PC-3 (cell line): ENCODE measurements at regions not wholly inside any gene's neighbourhood (a gene's known extent, or its start where the extent isn't known, plus 50 kb on each side); places are given as distances from the start of the nearest gene placed in this dataset.

Experiments used
- ATAC-seq: fragments of 200-7000 bp; cut with Tn5 transposase; 2 replicates; pipeline ENCODE4 v1.9.1; 2020; ENCODE audit warnings: mild to moderate bottlenecking, moderate library complexity
- BruUV-seq: library from RNA; stranded (reverse); fragments of 400-500 nt; replicated peaks from 2 replicates; lab custom pipeline; 2021; lab: Mats Ljungman, UMichigan
- CTCF ChIA-PET: fragments of 300-600 bp; sonication (Branson Sonifier 250); formaldehyde crosslinking; loops from one replicate; lab custom pipeline; 2022; ENCODE audit warnings: antibody characterized with exemption; lab: Charles Lee
- POLR2A ChIA-PET: fragments of 300-600 bp; sonication (Branson Sonifier 250); formaldehyde crosslinking; loops from one replicate; lab custom pipeline; 2022; ENCODE audit warnings: antibody characterized with exemption; ENCODE audit not compliant: unreplicated experiment; lab: Charles Lee
- DNase-seq: peaks from one replicate; pipeline ENCODE4 v3.0.0-alpha.2; 2015
- H2AFZ ChIP-seq: fragments of 300-600 bp; sonication (generic); 2 replicates; pipeline ENCODE4 v1.6.0; 2016; ENCODE audit warnings: antibody characterized with exemption, low read length
- H3F3A ChIP-seq: fragments of 300-600 bp; sonication (generic); one replicate; pipeline ENCODE4 v1.6.0; 2017; ENCODE audit warnings: antibody characterized with exemption, low read length, control low read depth, mild to moderate bottlenecking; ENCODE audit not compliant: unreplicated experiment
- H3K27ac ChIP-seq: fragments of 300-600 bp; sonication (generic); 2 replicates; pipeline ENCODE4 v1.5.1; 2016; ENCODE audit warnings: mild to moderate bottlenecking, low read length
- H3K27me3 ChIP-seq: fragments of 300-600 bp; sonication (generic); 2 replicates; pipeline ENCODE4 v1.6.1; 2016; ENCODE audit warnings: low read length, mixed read lengths
- H3K36me3 ChIP-seq: fragments of 300-600 bp; sonication (generic); 2 replicates; pipeline ENCODE4 v1.6.1; 2016; ENCODE audit warnings: low read depth, mixed run types, low read length, mixed read lengths
- H3K4me1 ChIP-seq: fragments of 300-600 bp; sonication (generic); 2 replicates; pipeline ENCODE4 v1.5.1; 2016; ENCODE audit warnings: low read length; ENCODE audit not compliant: insufficient read depth
- H3K4me2 ChIP-seq: fragments of 300-600 bp; sonication (generic); 2 replicates; pipeline ENCODE4 v1.6.0; 2016; ENCODE audit warnings: low read length
- H3K4me3 ChIP-seq: fragments of 300-600 bp; sonication (generic); 2 replicates; pipeline ENCODE4 v1.5.1; 2016; ENCODE audit warnings: mild to moderate bottlenecking, low read length, mixed read lengths
- H3K79me2 ChIP-seq: fragments of 300-600 bp; sonication (generic); 2 replicates; pipeline ENCODE4 v1.6.1; 2017; ENCODE audit warnings: low read length, mixed read lengths
- H3K9ac ChIP-seq: fragments of 300-600 bp; sonication (generic); 2 replicates; pipeline ENCODE4 v1.6.0; 2016; ENCODE audit warnings: mild to moderate bottlenecking, low read length
- H3K9me2 ChIP-seq: fragments of 300-600 bp; sonication (generic); replicated peaks from 2 replicates; pipeline ENCODE4 v1.6.1; 2016; ENCODE audit warnings: mixed run types, low read length, mixed read lengths
- H3K9me3 ChIP-seq: fragments of 300-600 bp; sonication (generic); 2 replicates; pipeline ENCODE4 v1.6.1; 2016; ENCODE audit warnings: low read length, mixed read lengths
- H4K20me1 ChIP-seq: fragments of 300-600 bp; sonication (generic); 2 replicates; pipeline ENCODE4 v1.6.1; 2016; ENCODE audit warnings: low read length, mixed read lengths
- CTCF ChIP-seq: fragments of 300-600 bp; sonication (generic); conservative IDR thresholded peaks from 2 replicates; pipeline ENCODE4 v1.5.1; 2017; ENCODE audit warnings: antibody characterized with exemption, low read depth, mild to moderate bottlenecking, low read length
- EZH2 ChIP-seq: fragments of 300-600 bp; sonication (generic); IDR thresholded peaks from one replicate; pipeline ENCODE4 v1.6.1; 2017; ENCODE audit warnings: antibody characterized with exemption, mild to moderate bottlenecking, low read length; ENCODE audit not compliant: unreplicated experiment
- EZH2phosphoT487 ChIP-seq: fragments of 300-600 bp; sonication (generic); IDR thresholded peaks from 2 replicates; pipeline ENCODE4 v1.6.1; 2018; ENCODE audit warnings: mild to moderate bottlenecking, antibody characterized with exemption, low read length, borderline replicate concordance
- intact Hi-C: fragments of 100-400 bp; cut with micrococcal nuclease; formaldehyde crosslinking; loops from 2 replicates; pipeline ENCODE4 v1.9.0; 2023

- H3K9ac ChIP-seq: no peak overlapping the region
- no peak overlapping the region for H3K4me3 ChIP-seq
- ATAC-seq: no peak
- no peaks in the 10 kb centered on the region for H3K9me2 ChIP-seq
- H2AFZ ChIP-seq: no peak overlapping the region
- CTCF ChIA-PET: no interaction called here
- no peak overlapping the region for H3K27ac ChIP-seq
- TF ChIP-seq CTCF (no peak), EZH2 (no peak), EZH2phosphoT487 (no peak)
- no peaks in the 10 kb centered on the region for H3K4me1 ChIP-seq
- BruUV-seq: no TSS peak
- no peak for DNase-seq
- peaks cover 91% of the 10 kb centered on the region for H3K27me3 ChIP-seq
- H3K79me2 ChIP-seq: no peaks in the 10 kb centered on the region
- no peak overlapping the region for H3K4me2 ChIP-seq
- intact Hi-C loops: no loop called here
- H3K9me3 ChIP-seq: no peaks in the 10 kb centered on the region
- H3F3A ChIP-seq: no peaks in the 10 kb centered on the region
- no peaks in the 10 kb centered on the region for H4K20me1 ChIP-seq
- H3K36me3 ChIP-seq: no peaks in the 10 kb centered on the region
- POLR2A ChIA-PET: no interaction called here
Measured at GRCh38 chr1:83764209-83764608, 234.7 kb downstream of the TTLL7 start.

GRCh38 chr1:83763361-83764095 lies 235.4 kb downstream of the TTLL7 start:
- POLR2A ChIA-PET: no interaction called here
- Histone ChIP-seq H2AFZ (no peak overlapping the region), H3K27me3 (peaks cover 90% of the 10 kb centered on the region), H3F3A (no peaks in the 10 kb centered on the region), H3K4me2 (no peak overlapping the region), H3K9me2 (no peaks in the 10 kb centered on the region), H3K79me2 (no peaks in the 10 kb centered on the region), H4K20me1 (no peaks in the 10 kb centered on the region), H3K27ac (no peak overlapping the region), H3K9ac (no peak overlapping the region), H3K4me3 (no peak overlapping the region), H3K4me1 (no peaks in the 10 kb centered on the region), H3K36me3 (no peaks in the 10 kb centered on the region), H3K9me3 (no peaks in the 10 kb centered on the region)
- TF ChIP-seq EZH2phosphoT487 (no peak), EZH2 (no peak), CTCF (no peak)
- DNase-seq: no peak
- no TSS peak for BruUV-seq
- CTCF ChIA-PET: no interaction called here
- intact Hi-C loops: no loop called here
- no peak for ATAC-seq

GRCh38 chr1:83762416-83762815 lies 236.5 kb downstream of the TTLL7 start:
- ChIA-PET POLR2A (no interaction called here), CTCF (no interaction called here)
- intact Hi-C loops: no loop called here
- TF ChIP-seq EZH2 (no peak), EZH2phosphoT487 (no peak), CTCF (no peak)
- Histone ChIP-seq H3K36me3 (no peaks in the 10 kb centered on the region), H3K9me2 (no peaks in the 10 kb centered on the region), H3K27me3 (peaks cover 83% of the 10 kb centered on the region), H3K9me3 (no peaks in the 10 kb centered on the region), H3K4me3 (no peak overlapping the region), H3K9ac (no peak overlapping the region), H4K20me1 (no peaks in the 10 kb centered on the region), H3F3A (no peaks in the 10 kb centered on the region), H3K4me1 (no peaks in the 10 kb centered on the region), H3K79me2 (no peaks in the 10 kb centered on the region), H3K27ac (no peak overlapping the region), H3K4me2 (no peak overlapping the region), H2AFZ (no peak overlapping the region)
- ATAC-seq (no peak), DNase-seq (no peak)
- no TSS peak for BruUV-seq
